Neural crest cell (in vitro differentiated cells): ENCODE measurements at regions not wholly inside any gene's neighbourhood (a gene's known extent, or its start where the extent isn't known, plus 50 kb on each side); places are given as distances from the start of the nearest gene placed in this dataset.

Source experiments
- DNase-seq: peaks from one replicate; pipeline ENCODE4 v3.0.0; 2021; ENCODE audit warnings: low read depth, mixed read lengths, low spot score
- H3K27ac Mint-ChIP-seq: one replicate; pipeline ENCODE4 v1.8.0; 2021; ENCODE audit warnings: mild to moderate bottlenecking, mixed read lengths; ENCODE audit not compliant: unreplicated experiment
- H3K27me3 Mint-ChIP-seq: 2 replicates; pipeline ENCODE4 v1.8.0; 2021; ENCODE audit warnings: low read depth, mild to moderate bottlenecking, mixed read lengths
- H3K36me3 Mint-ChIP-seq: 2 replicates; pipeline ENCODE4 v1.8.0; 2021; ENCODE audit warnings: low read depth, mild to moderate bottlenecking, mixed read lengths
- H3K4me1 Mint-ChIP-seq: 2 replicates; pipeline ENCODE4 v1.8.0; 2021; ENCODE audit warnings: mixed read lengths
- H3K4me3 Mint-ChIP-seq: one replicate; pipeline ENCODE4 v1.8.0; 2021; ENCODE audit warnings: mild to moderate bottlenecking, mixed read lengths
- H3K9me3 Mint-ChIP-seq: 2 replicates; pipeline ENCODE4 v1.8.0; 2021; ENCODE audit warnings: mixed read lengths
- CTCF ChIP-seq: fragments of 200-600 bp; sonication (generic); conservative IDR thresholded peaks from 2 replicates; pipeline ENCODE4 v1.5.0; 2021; ENCODE audit warnings: antibody characterized with exemption, mild to moderate bottlenecking

DNA sequence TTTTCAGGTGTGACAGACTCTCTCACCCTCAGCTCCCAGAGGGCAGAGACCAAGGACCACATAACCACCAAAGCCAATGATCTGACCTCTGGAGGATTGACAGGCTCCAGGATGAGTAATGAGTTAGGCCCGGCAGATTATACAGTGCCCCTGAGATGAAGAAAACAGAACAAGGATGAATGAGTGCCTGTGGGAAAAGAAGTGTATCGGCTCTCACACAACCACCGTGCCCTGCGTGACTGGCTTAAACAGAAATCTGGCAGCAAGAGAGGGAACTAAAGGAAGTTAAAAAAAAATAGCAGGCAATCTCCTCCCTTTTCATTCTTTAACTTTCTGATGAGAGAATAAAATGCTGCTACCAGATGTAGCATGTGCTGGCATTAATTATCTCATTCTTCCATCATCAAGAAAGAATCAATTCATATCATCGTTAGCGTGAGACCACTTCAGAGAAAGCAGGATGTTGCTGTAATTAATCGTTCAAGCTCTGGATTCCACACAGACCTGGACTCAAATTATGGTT lies 227.5 kb upstream of the COL8A1 start:
- Mint-ChIP-seq H3K36me3 (no peaks in the 10 kb centered on the region), H3K27ac (no peak overlapping the region), H3K9me3 (peaks cover 2% of the 10 kb centered on the region), H3K4me1 (peaks cover 7% of the 10 kb centered on the region), H3K4me3 (no peak overlapping the region), H3K27me3 (no peaks in the 10 kb centered on the region)
- no peak for TF ChIP-seq CTCF
- DNase-seq, result no peak

DNA sequence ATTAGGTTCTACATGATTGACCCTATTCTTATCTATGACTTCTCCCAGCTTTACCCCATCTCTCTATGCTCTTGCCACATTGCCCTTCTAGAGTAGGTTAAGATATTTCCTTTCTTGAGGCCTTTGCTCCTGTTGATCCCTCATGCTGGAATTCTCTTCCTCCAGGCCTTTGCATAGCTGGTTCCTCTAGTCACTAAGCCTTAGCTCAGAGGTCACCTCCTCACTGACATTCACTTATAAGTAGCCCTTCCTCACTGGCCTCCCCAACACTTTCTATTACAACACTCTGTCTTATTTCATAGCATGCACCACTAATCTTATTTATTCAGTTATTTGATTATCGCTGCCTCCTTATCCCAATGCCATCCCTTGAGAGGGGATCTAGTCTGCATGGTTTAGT lies 228.4 kb upstream of the COL8A1 start:
- Mint-ChIP-seq H3K4me3 (no peak overlapping the region), H3K27ac (no peak overlapping the region), H3K27me3 (no peaks in the 10 kb centered on the region)

GRCh38 chr3:99407257-99407656 lies 231.1 kb upstream of the COL8A1 start:
- H3K4me3 Mint-ChIP-seq, result no peak overlapping the region
- peaks cover 2% of the 10 kb centered on the region for H3K9me3 Mint-ChIP-seq
- H3K36me3 Mint-ChIP-seq, result no peaks in the 10 kb centered on the region
- H3K4me1 Mint-ChIP-seq, result peaks cover 7% of the 10 kb centered on the region
- no peak for DNase-seq
- no peaks in the 10 kb centered on the region for H3K27me3 Mint-ChIP-seq
- no peak for TF ChIP-seq CTCF
- no peak overlapping the region for H3K27ac Mint-ChIP-seq

More for the DNA sequence above, 228.4 kb upstream of the COL8A1 start:
- no peak for DNase-seq
- Mint-ChIP-seq H3K9me3 (peaks cover 2% of the 10 kb centered on the region), H3K4me1 (peaks cover 7% of the 10 kb centered on the region), H3K36me3 (no peaks in the 10 kb centered on the region)
- no peak for TF ChIP-seq CTCF

- H3K4me3 Mint-ChIP-seq, result no peak overlapping the region
- peaks cover 10% of the 10 kb centered on the region for H3K9me3 Mint-ChIP-seq
- no peaks in the 10 kb centered on the region for H3K4me1 Mint-ChIP-seq
- no peak for TF ChIP-seq CTCF
- peaks cover 5% of the 10 kb centered on the region for H3K36me3 Mint-ChIP-seq
- no peaks in the 10 kb centered on the region for H3K27me3 Mint-ChIP-seq
- DNase-seq, result no peak
- H3K27ac Mint-ChIP-seq, result no peak overlapping the region
Observed at GRCh38 chr3:99402755-99403154, 235.6 kb upstream of the COL8A1 start.

DNA sequence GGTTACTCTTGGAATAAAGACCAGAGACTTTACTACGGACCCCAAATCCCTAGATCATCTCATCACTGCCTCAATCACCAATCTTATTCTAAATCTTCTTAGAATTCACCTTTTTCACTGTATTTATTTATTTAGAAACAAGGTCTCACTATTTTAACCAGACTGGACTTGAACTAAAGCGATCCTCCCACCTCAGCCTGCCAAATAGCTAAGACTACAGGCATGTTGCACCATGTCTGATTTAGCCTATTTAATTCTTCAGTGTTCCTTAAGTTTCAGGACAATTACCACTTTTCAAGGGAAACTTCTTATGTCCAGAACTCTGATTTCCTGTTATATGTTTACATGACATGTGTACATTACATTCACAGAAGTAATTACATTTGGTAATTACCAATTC lies 238.0 kb upstream of the COL8A1 start:
- Mint-ChIP-seq H3K4me3 (no peak overlapping the region), H3K27me3 (no peaks in the 10 kb centered on the region), H3K9me3 (peaks cover 18% of the 10 kb centered on the region), H3K27ac (no peak overlapping the region), H3K36me3 (peaks cover 9% of the 10 kb centered on the region), H3K4me1 (no peaks in the 10 kb centered on the region)
- TF ChIP-seq CTCF, result no peak
- DNase-seq, result no peak
